Dedifferentiated amniotic fluid mesenchymal stem cell (primary cell): ENCODE measurements at regions not wholly inside any gene's neighbourhood (a gene's known extent, or its start where the extent isn't known, plus 50 kb on each side); places are given as distances from the start of the nearest gene placed in this dataset.
"Not testable (repeated sequence)": the region's sequence is repeated elsewhere in the genome, so short reads cannot be mapped to it uniquely, and the experiment has no call there.

ENCODE experiments used
- DNase-seq: peaks from one replicate; pipeline ENCODE4 v3.0.0-alpha.2; 2016; ENCODE audit errors: extremely low spot score

DNA sequence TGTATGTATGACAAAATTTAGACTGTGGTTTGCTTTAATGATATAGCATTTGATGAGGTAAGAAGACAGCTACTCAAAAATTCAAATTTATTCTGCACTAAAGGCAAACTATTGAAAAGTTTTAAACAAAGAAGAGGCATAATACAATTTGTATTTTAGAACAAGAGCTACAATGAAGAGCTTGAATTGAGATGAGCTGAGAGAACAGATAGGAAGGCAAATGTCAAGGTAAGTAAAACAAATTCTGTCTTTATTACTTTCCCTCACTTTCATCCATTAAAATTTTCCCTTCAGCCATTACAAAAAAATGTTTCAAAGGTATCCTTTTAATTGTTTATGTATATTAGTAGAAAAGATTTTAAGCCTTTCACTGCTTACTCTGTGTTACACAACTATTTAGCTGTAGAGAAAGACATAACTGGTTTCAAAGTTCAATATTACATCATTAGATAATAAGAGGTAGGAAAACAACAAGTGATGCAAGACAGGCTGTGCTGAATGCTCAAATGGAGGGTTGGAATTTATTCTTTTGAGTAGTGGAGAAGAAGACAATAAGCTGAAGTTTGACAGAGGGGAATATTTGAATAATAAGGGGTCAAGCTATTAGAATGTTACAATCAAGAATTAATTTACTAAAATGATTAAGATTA is 1334.1 kb downstream of the FSCB start:
- DNase-seq, result no peak

DNA sequence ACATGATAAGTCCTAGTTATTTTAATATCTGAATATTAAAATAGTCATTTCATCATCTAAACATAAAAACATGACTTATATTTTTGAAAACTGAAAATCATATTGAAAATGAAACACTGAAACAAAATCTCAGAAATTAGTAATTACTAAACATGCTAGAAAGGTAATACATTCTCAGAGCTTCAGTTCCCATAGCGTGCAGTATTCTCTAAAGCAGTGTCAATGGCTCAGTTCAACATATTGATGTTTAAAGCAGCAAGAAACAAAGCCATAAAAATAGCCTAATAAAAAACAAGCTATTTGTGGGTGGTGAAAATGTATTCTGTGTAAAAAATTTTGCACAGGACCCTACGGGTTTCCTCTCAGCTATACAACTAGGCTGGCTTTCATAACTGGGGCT is 1337.4 kb downstream of the FSCB start:
- no peak for DNase-seq

- DNase-seq, result no peak
Measured at GRCh38 chr14:43168371-43168925, 1338.6 kb downstream of the FSCB start.

- no peak for DNase-seq
Measured at GRCh38 chr14:43166163-43166562, 1340.9 kb downstream of the FSCB start.

- DNase-seq, result no peak
Measured at GRCh38 chr14:43165651-43166050, 1341.4 kb downstream of the FSCB start.

GRCh38 chr14:43161477-43161876 is 1345.6 kb downstream of the FSCB start:
- no peak for DNase-seq

- DNase-seq, result no peak
Measured at GRCh38 chr14:43157661-43158060, 1349.4 kb downstream of the FSCB start.

GRCh38 chr14:43155924-43156323 is 1351.2 kb downstream of the FSCB start:
- DNase-seq, result no peak

- DNase-seq, result no peak
Measured at GRCh38 chr14:43155258-43155657, 1351.8 kb downstream of the FSCB start.

GRCh38 chr14:43147485-43147884 is 1359.6 kb downstream of the FSCB start:
- DNase-seq, result no peak

- DNase-seq, result no peak
Measured at GRCh38 chr14:43145361-43145760, 1361.7 kb downstream of the FSCB start.

- DNase-seq, result no peak
Measured at GRCh38 chr14:43143106-43143505, 1364.0 kb downstream of the FSCB start.

DNA sequence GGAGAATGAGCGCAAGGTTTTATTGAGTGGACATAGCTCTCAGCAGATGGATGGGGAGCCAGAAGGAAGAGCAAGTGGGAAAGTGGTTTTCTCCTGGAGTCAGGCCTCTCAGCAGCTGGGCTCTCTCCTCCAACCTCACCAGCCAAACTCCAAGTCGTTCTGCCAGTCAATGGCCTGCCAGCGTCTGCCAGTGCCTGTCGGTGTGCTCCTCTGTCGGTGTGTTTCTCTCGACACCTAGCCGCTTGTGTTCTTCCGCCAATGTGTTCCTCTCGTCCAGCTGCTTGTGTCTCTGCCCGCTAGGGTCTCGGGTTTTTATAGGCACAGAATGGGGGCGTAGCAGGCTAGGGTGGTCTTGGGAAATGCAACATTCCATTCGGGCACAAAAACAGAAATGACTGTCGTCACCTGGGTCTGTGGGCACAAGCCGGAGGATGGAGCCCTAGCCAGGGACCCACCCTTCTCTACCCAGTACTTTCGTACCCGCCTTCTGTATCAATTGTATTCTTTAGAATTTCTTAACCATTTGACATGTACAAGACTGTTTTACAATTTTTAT is 1365.4 kb downstream of the FSCB start:
- no peak for DNase-seq

- no peak for DNase-seq
Measured at GRCh38 chr14:43140453-43140852, 1366.6 kb downstream of the FSCB start.

DNA sequence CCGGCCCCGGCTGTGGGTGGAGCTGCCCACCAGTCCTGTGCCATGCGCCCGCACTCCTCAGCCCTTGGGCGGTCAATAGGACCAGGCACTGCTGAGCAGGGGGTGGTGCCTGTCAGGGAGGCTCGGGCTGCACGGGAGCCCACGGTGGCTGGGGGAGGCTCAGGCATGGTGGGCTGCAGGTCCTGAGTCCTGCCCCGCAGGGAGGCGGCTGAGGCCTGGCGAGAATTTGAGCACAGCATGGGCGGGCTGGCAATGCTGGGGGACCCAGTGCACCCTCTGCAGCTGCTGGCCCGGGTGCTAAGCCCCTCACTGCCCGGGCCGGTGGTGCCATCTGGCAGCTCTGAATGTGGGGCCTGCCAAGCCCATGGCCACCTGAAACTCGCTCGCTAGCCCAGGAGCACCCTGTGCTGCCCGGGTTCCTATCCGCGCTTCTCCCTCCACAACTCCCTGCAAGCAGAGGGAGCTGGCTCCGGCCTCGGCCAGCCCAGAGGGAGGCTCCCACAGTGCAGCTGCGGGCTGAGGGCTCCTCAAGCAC is 1371.1 kb downstream of the FSCB start:
- DNase-seq, result no peak

DNA sequence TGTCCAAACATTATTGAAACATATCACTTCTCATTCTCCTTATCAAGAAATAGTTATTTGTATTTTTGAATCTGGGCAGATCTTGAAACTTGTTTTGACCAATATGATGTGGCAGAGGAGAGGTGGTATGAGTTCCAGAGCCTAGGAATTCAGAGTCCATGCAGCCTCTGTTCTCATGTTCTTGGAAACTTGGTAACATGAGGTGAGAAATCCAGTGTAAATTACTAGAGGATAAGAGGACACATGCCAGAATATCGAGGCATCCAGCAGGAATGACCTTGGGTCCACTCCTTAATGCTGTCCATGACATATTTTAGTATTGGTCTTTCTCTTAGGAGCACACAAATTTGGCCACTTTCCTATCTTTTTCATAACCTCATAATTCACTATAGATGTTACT is 1374.6 kb downstream of the FSCB start:
- no peak for DNase-seq

DNA sequence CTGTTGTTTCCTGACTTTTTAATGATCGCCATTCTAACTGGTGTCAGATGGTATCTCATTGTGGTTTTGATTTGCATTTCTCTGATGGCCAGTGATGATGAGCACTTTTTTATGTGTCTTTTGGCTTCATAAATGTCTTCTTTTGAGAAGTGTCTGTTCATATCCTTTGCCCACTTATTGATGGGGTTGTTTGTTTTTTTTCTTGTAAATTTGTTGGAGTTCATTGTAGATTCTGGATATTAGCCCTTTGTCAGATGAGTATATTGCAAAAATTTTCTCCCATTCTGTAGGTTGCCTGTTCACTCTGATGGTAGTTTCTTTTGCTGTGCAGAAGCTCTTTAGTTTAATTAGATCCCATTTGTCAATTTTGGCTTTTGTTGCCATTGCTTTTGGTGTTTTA is 1378.7 kb downstream of the FSCB start:
- DNase-seq, result not testable (repeated sequence)

DNA sequence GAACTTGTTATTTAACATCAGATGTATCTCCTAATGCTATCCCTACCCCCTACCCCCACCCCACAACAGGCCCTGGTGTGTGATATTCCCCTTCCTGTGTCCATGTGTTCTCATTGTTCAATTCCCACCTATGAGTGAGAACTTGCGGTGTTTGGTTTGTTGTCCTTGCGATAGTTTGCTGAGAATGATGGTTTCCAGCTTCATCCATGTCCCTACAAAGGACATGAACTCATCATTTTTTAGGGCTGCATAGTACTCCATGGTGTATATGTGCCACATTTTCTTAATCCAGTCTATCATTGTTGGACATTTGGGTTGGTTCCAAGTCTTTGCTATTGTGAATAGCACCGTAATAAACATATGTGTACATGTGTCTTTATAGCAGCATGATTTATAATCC is 1379.2 kb downstream of the FSCB start:
- not testable (repeated sequence) for DNase-seq

DNA sequence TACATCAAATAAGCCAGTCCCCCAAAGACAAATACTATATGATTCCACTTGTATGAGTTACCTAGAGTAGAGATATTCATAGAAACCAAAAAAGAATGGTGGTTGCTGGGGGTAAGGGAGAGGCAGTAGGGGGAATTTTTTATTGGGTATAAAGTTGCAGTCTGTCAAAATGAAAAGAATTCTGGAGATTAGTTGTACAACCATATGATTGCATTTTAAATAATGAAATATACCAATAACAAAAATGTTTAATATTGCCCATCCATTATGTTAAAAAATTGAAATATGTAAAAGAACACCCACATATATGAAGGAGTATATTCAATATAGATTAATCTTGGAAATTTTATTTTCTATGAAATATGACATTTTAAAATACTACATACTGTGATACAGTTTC is 1383.5 kb downstream of the FSCB start:
- no peak for DNase-seq

DNA sequence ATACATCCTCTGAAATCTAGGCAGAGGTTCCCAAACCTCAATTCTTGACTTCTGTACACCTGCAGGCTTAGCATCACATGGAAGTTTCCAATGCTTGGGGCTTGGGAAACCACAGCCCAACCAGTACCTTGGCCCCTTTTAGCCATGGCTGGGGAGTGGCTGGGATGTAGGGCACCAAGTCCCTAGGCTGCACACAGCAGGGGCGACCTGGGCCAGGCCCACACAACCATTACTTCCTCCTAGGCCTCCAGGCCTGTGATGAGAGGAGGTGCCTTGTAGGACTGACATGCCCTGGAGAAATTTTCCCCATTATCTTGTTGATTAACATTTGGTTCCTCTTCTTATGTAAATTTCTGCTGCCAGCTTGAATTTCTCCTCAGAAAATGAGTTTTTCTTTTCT is 1387.4 kb downstream of the FSCB start:
- no peak for DNase-seq

DNA sequence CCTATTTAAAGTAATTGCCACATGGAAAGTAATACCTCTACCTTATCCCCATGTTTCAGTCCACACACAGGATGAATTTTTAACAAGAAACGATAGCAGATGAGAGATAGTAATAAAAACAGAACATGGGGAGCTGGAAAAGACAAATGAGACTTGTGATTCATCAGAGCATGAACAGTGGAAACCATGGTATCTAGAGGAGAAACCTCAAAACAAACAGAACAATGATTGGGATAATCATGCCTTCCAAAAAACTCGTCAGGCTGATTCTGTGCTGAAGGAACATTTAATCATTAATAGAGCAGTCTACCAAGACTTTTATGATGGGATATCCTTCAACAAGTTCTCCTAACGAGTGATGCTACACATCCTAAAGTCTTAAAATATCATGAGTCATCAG is 1390.7 kb downstream of the FSCB start:
- no peak for DNase-seq

DNA sequence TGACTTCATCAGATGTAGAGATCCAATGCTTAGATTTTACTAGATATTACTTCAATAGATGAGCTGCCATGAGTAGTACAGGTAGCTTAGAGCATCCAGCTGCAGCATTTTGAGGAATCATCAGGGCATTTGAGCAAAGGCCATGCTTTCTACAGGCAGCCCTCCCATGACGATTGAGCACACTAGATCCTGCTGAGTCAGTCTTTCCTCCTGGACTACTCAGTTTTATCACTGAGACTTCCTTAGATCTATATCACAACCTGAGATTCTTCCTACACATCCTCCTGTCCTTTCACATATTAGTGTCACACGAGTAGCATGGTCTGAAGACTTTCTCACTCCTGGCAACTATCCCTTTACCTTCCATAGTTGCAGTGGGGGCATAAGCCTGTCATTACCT is 1401.8 kb downstream of the FSCB start:
- DNase-seq, result no peak

- DNase-seq, result no peak
Measured at GRCh38 chr14:43090380-43090779, 1416.7 kb downstream of the FSCB start.
